ENCODE measurements at regions not wholly inside any gene's neighbourhood (a gene's known extent, or its start where the extent isn't known, plus 50 kb on each side); places are given as distances from the start of the nearest gene placed in this dataset.
"Not testable (repeated sequence)": the region's sequence is repeated elsewhere in the genome, so short reads cannot be mapped to it uniquely, and the experiment has no call there.

DNA sequence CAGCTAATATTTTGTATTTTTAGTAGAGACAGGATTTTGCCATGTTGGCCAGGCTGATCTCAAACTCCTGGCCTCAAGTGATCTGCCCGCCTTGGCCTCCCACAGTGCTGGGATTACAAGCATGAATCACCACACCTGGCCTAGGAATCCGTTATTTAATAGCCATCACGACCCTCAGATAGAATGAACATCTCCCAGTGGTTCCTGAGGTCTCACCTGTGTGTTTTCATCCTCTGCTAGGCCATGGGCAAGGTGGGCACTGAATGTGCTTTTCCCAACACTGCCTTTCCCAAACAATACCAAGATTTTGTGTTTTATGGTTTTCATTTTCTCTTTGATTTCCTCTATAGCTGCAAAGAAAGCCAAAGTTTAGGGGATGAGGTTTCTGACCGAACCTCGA lies 92.2 kb upstream of the SLC25A48 start:
- TF ChIP-seq, protein P1, sequence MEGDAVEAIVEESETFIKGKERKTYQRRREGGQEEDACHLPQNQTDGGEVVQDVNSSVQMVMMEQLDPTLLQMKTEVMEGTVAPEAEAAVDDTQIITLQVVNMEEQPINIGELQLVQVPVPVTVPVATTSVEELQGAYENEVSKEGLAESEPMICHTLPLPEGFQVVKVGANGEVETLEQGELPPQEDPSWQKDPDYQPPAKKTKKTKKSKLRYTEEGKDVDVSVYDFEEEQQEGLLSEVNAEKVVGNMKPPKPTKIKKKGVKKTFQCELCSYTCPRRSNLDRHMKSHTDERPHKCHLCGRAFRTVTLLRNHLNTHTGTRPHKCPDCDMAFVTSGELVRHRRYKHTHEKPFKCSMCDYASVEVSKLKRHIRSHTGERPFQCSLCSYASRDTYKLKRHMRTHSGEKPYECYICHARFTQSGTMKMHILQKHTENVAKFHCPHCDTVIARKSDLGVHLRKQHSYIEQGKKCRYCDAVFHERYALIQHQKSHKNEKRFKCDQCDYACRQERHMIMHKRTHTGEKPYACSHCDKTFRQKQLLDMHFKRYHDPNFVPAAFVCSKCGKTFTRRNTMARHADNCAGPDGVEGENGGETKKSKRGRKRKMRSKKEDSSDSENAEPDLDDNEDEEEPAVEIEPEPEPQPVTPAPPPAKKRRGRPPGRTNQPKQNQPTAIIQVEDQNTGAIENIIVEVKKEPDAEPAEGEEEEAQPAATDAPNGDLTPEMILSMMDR (IDR thresholded peaks at IDR 0.05 in 2 of 3, conservative IDR thresholded peaks at IDR 0.05 in 1 of 3; ENCODE audit: control insufficient read depth in 2 of 3, extremely low read depth in 1 of 3, insufficient read depth in 1 of 3, low read depth in 3 of 3, low read length in 3 of 3) = not testable (repeated sequence)
- TF ChIP-seq SRF (IDR thresholded peaks at IDR 0.05; ENCODE audit: low read depth in 2 of 2, low read length in 2 of 2) = not testable (repeated sequence)
- TF ChIP-seq, protein P2, sequence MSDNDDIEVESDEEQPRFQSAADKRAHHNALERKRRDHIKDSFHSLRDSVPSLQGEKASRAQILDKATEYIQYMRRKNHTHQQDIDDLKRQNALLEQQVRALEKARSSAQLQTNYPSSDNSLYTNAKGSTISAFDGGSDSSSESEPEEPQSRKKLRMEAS (IDR thresholded peaks at IDR 0.05; ENCODE audit: low read depth, low read length) = not testable (repeated sequence)
- TF ChIP-seq, protein P3, sequence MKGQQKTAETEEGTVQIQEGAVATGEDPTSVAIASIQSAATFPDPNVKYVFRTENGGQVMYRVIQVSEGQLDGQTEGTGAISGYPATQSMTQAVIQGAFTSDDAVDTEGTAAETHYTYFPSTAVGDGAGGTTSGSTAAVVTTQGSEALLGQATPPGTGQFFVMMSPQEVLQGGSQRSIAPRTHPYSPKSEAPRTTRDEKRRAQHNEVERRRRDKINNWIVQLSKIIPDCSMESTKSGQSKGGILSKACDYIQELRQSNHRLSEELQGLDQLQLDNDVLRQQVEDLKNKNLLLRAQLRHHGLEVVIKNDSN (IDR thresholded peaks at IDR 0.05; ENCODE audit: borderline replicate concordance, extremely low read length, insufficient read depth, low read depth, low read length) = not testable (repeated sequence)

Measured in GM12878 (cell line).